Upper lobe of right lung (tissue), 1 donor: ENCODE measurements at regions not wholly inside any gene's neighbourhood (a gene's known extent, or its start where the extent isn't known, plus 50 kb on each side); places are given as distances from the start of the nearest gene placed in this dataset.

Source experiments
- ATAC-seq: fragments of 200-7000 bp; cut with Tn5 transposase; one replicate; pipeline ENCODE4 v1.9.1; 2020; ENCODE audit warnings: mild to moderate bottlenecking, moderate library complexity
- DNase-seq: peaks from one replicate; pipeline ENCODE4 v3.0.0-alpha.2; 2020
- H3K27ac ChIP-seq: fragments of 200-600 bp; one replicate; pipeline ENCODE4 v1.8.0; 2022
- H3K27me3 ChIP-seq: fragments of 200-600 bp; one replicate; pipeline ENCODE4 v1.8.0; 2022; ENCODE audit warnings: mild to moderate bottlenecking
- H3K36me3 ChIP-seq: fragments of 200-600 bp; one replicate; pipeline ENCODE4 v1.8.0; 2022
- H3K4me1 ChIP-seq: fragments of 200-600 bp; one replicate; pipeline ENCODE4 v1.8.0; 2022
- H3K4me3 ChIP-seq: fragments of 200-600 bp; one replicate; pipeline ENCODE4 v1.8.0; 2022; ENCODE audit warnings: mild to moderate bottlenecking
- H3K9me3 ChIP-seq: fragments of 200-600 bp; one replicate; pipeline ENCODE4 v1.8.0; 2022
- intact Hi-C: fragments of 100-400 bp; cut with DNase I; formaldehyde crosslinking; loops from one replicate; pipeline ENCODE4 v1.11.0; 2022
- TF ChIP-seq, protein P1 (sequence below): fragments of 200-600 bp; IDR thresholded peaks from one replicate; pipeline ENCODE4 v1.8.0; 2022; ENCODE audit warnings: antibody characterized with exemption
- donor health status: DM: no; HTN: yes; CAD: no; lungs with severe emphysema.

DNA sequence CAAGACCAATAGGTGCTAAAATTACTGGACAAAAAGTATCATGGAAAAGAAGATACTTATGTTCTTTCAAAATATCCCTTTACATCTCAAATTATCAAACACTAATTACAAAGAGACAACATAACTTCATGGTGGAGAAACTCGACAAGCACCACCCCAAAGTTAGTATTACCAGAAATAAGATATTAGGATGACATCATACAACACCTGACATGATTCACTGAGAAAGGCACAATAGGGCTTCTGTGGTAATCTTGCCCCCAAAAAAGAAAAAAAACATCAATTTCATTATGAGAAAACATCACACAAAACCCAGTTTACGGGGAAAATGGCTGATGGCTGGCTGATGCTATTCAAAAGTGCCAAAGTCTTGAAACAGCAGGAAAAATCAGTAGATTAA is 1781.7 kb upstream of the PCDH10 start:
- Histone ChIP-seq H3K4me3 (no peak overlapping the region), H3K27ac (no peak overlapping the region), H3K27me3 (no peaks in the 10 kb centered on the region), H3K9me3 (no peaks in the 10 kb centered on the region), H3K4me1 (no peaks in the 10 kb centered on the region), H3K36me3 (no peaks in the 10 kb centered on the region)
- intact Hi-C loops = no loop called here
- TF ChIP-seq, protein P1, sequence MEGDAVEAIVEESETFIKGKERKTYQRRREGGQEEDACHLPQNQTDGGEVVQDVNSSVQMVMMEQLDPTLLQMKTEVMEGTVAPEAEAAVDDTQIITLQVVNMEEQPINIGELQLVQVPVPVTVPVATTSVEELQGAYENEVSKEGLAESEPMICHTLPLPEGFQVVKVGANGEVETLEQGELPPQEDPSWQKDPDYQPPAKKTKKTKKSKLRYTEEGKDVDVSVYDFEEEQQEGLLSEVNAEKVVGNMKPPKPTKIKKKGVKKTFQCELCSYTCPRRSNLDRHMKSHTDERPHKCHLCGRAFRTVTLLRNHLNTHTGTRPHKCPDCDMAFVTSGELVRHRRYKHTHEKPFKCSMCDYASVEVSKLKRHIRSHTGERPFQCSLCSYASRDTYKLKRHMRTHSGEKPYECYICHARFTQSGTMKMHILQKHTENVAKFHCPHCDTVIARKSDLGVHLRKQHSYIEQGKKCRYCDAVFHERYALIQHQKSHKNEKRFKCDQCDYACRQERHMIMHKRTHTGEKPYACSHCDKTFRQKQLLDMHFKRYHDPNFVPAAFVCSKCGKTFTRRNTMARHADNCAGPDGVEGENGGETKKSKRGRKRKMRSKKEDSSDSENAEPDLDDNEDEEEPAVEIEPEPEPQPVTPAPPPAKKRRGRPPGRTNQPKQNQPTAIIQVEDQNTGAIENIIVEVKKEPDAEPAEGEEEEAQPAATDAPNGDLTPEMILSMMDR = no peak
- DNase-seq = no peak
- ATAC-seq = no peak

GRCh38 chr4:131370846-131371245 is 1778.2 kb upstream of the PCDH10 start:
- Histone ChIP-seq H3K27me3 (no peaks in the 10 kb centered on the region), H3K36me3 (no peaks in the 10 kb centered on the region), H3K4me3 (no peak overlapping the region), H3K9me3 (no peaks in the 10 kb centered on the region), H3K27ac (no peak overlapping the region), H3K4me1 (no peaks in the 10 kb centered on the region)
- intact Hi-C loops = no loop called here
- TF ChIP-seq, protein P1 = no peak
- ATAC-seq = no peak
- no peak for DNase-seq

DNA sequence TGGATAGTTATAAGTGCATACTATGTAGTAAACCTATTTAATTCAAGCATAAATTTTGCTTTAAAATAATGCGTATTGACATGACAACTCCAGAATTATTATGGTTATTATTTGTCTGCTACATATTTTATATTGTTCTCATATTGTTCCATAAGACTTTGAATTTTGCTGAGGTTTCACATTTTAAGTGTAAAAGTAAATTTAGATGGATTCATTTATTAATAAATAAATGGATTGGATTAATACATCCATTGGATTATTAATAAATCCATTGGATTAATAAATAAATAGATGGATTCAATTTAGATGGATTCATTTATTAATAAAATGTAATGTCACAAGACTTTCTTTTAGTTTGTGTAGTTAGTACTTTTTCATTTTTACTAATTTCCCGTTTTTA is 1768.0 kb upstream of the PCDH10 start:
- ATAC-seq (no peak), DNase-seq (no peak)
- intact Hi-C loops = no loop called here
- H3K9me3 ChIP-seq = no peaks in the 10 kb centered on the region
- H3K4me1 ChIP-seq = no peaks in the 10 kb centered on the region
- H3K27ac ChIP-seq = no peak overlapping the region
- H3K27me3 ChIP-seq = no peaks in the 10 kb centered on the region
- no peak overlapping the region for H3K4me3 ChIP-seq
- TF ChIP-seq, protein P1 = no peak
- no peaks in the 10 kb centered on the region for H3K36me3 ChIP-seq

DNA sequence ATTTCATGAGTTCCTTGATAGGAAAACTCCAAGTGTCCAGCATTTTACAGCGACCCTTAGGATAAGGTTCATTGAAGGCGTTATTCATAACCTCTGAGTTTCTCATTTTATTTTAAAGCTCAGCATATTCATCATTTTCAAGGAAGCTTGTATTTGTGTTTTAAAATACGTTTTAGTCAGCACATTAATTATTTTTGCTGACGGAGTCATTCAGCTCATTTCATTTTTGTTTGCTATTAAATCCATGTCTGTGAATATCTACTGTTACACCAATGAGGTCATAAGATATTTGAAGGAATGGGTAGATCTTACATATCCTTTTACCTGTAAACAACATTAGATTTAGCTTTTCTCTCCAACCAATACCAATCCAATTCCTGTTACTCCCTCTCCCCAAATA is 1766.3 kb upstream of the PCDH10 start:
- Histone ChIP-seq H3K36me3 (no peaks in the 10 kb centered on the region), H3K4me1 (no peaks in the 10 kb centered on the region), H3K27ac (no peak overlapping the region), H3K27me3 (no peaks in the 10 kb centered on the region), H3K9me3 (no peaks in the 10 kb centered on the region), H3K4me3 (no peak overlapping the region)
- DNase-seq (no peak), ATAC-seq (no peak)
- TF ChIP-seq, protein P1 = no peak
- intact Hi-C loops = no loop called here

DNA sequence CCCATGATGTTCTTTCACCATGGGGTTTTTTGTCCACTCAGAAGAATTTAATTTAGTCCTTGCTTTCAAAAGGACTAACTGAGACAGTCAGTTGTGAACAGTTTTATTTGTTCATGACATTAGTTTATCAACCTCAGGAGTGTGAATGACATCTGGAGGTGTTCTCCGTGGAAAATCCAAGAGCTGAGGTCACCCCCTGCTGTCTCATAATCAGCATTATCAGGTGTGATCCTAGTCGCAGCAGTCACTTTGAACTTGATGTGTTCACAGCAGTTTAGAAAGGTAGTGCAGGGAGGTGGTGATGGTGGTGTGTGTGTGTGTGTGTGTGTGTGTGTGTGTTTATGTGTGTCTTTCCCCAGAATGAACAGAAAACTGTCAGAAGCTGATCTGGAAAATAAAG is 1760.8 kb upstream of the PCDH10 start:
- TF ChIP-seq, protein P1 = no peak
- Histone ChIP-seq H3K27me3 (no peaks in the 10 kb centered on the region), H3K4me3 (no peak overlapping the region), H3K27ac (no peak overlapping the region), H3K36me3 (no peaks in the 10 kb centered on the region), H3K4me1 (no peaks in the 10 kb centered on the region), H3K9me3 (no peaks in the 10 kb centered on the region)
- no peak for DNase-seq
- intact Hi-C loops = no loop called here
- no peak for ATAC-seq

DNA sequence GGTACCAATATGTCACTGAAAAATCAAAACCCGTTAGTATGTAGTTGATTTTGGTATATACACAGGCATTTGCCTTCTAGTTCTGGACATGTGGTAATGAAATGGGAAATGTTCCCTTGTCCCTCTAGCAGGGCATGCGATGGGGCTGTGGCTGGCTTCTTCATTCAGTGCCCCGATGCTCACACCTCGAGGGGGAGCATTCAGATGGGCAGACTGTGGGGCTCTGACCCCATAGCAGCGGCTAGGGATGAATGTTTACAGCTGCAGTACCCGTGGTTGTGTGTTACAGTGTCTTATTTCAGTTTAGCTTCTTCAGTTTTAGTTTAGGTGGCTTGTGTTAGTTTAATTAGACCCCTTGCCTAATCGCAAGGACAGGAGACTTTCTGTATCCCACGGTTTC is 1741.0 kb upstream of the PCDH10 start:
- H3K27ac ChIP-seq = no peak overlapping the region
- H3K4me3 ChIP-seq = no peak overlapping the region
- no peaks in the 10 kb centered on the region for H3K27me3 ChIP-seq
- H3K4me1 ChIP-seq = no peaks in the 10 kb centered on the region
- ATAC-seq (no peak), DNase-seq (no peak)
- no peaks in the 10 kb centered on the region for H3K9me3 ChIP-seq
- intact Hi-C loops = no loop called here
- H3K36me3 ChIP-seq = no peaks in the 10 kb centered on the region
- TF ChIP-seq, protein P1 = no peak
